GM21423 (cell line): ENCODE measurements at regions not wholly inside any gene's neighbourhood (a gene's known extent, or its start where the extent isn't known, plus 50 kb on each side); places are given as distances from the start of the nearest gene placed in this dataset.

Source experiments
- ATAC-seq: cut with Tn5 transposase; IDR thresholded peaks from one replicate; pipeline ENCODE4 v1.9.1; 2021; ENCODE audit warnings: mild to moderate bottlenecking, moderate library complexity; ENCODE audit not compliant: unreplicated experiment

DNA sequence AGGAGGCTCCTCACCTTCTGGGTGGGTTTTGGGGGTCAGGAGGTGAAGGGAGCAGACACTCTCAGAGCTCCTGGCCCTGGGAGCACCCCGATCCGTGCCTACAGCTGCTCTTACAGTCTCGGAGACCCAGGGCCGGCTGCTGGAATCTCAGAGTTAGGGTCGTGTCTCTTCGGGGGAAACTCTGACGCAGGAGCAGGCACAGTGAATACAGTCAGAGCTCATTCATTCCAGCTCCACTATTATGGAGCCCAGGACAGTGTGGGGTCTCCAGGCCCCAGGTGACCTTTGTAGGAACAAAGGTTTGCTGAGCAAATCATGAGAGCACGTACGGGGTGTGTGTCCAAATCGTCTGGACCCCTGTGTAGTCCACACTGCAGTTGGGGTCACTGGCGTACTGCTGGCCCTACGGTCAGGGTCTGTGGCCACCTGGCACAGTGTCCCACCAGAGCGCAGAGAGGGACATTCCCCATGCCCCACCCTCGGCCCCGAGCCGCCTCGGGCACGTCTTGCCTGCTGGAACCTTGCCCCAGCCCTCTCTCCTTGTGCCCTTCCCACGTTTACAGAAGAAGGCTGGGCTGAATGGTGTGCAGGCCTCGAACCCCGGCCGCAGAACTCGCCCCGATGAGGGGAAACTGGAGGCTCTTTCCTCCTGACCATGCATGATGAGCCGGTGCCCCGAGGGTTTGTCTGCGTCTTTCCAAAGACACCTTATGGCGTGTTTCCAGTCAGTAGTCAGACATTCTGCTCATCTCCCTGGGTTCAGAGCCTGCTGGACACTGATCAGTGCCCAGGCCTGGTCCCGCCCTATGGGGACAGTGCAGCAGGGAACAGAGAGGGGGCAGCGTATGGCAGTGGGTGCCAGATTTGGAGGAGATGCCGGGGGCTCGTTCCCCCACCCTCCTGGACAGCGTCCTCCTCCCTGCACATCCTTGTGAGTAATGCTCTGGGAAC, 1166.6 kb downstream of the BRD1 start:
- no peak for ATAC-seq

DNA sequence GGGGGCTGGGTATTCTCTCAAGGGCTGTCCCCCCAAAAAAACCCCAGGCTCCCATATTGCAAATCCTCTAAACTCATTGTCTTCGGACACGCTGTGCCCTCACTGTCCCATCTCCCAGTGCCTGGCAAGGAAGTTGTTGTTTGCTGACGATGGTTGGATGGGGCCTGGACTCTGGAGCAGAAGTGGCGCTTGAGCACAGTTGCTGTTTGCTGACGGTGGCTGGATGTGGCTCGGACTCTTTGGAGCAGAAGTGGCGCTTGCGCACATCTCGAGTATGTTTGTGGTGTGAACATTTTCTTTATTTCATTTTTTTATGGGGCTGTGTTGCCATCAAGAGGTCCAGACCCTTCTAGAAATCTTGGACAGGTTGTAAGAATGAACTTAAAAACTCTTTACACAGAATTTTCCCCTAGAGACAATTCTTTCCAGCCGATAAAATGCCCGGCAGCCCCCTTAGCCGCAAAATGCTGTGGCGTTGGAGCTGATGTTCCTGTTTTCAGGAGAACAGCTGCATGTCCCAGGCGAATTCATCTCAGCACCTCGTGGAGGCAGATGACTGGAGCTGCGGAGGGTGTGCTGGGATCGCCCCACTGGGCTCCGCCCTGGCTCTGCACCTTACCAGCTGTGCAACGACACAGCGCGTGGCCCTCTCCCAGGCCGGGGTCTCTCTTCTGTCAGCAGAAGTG, 1167.4 kb downstream of the BRD1 start:
- no peak for ATAC-seq

DNA sequence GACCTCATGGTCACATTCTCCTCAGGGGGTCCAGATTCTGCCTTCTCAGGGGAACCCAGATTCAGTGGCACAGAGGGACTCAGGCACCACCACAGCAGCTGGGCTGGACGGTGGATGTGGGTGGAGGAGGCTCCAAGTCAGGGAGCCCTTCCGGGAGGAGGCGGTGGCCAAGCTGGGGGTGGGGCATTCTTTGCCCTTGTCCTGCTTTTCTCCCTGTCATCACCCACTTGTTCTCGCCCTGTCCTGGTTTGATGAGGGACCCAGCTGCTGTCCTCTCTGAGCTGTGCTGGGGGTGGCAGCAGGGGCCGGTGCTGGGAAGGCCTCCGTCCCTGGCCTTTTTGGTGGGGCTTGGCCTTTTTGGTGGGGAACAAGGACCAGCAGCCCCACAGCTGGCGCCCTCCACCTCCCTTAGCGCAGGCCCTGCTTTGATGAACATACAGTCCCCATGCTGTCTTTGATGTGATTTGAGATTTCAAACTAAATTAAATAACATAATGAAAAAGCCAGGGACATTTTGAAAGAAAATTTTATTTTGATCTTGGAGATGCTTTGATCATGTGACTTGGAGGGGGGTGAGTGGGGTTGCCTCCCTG, 1168.2 kb downstream of the BRD1 start:
- ATAC-seq = no peak

DNA sequence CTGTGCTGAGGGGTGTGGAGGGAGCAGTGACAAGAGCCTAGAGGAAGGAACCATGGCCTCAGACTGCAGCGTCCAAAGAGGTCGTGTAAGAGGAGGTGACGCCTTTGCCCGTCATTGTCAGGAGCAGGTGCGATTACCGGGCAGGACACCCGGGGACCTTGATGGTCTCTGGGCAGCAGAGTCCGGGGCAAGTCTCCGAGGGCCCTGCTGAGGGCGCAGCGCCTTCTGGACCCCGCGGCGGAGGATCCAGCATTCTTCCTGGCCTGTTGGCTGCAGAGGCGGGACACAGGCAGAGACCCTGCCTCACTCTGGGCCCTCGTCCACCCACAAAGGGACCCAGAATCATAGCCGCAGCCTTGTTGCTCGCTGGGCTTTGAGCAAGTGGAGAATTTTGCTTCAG, 1168.8 kb downstream of the BRD1 start:
- no peak for ATAC-seq

- no peak for ATAC-seq
These were observed 1169.4 kb downstream of the BRD1 start for GRCh38 chr22:48658246-48658645.

GRCh38 chr22:48654492-48654891, 1173.2 kb downstream of the BRD1 start:
- ATAC-seq = no peak

DNA sequence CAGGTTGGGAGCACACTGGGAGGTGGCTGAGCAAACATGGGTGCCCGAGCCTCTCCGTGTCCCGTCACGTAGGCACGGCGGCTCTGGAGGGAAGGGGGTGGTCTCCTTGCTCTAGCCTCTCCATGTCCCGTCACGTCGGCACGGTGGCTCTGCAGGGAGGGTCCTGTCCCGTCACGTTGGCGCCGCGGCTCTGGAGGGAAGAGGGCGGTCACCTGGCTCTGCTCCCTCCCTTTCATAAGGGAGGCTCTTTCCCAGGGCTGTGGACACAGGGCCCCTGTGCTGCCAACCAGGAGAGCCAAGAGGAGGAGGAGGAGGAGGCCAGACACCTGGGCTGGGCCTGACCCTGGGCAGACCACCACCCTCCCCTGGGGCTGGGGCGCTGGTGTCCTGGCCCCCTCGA, 1173.7 kb downstream of the BRD1 start:
- no peak for ATAC-seq

- ATAC-seq = no peak
These were observed 1174.4 kb downstream of the BRD1 start for GRCh38 chr22:48653306-48653705.

GRCh38 chr22:48652796-48653195, 1174.9 kb downstream of the BRD1 start:
- no peak for ATAC-seq

DNA sequence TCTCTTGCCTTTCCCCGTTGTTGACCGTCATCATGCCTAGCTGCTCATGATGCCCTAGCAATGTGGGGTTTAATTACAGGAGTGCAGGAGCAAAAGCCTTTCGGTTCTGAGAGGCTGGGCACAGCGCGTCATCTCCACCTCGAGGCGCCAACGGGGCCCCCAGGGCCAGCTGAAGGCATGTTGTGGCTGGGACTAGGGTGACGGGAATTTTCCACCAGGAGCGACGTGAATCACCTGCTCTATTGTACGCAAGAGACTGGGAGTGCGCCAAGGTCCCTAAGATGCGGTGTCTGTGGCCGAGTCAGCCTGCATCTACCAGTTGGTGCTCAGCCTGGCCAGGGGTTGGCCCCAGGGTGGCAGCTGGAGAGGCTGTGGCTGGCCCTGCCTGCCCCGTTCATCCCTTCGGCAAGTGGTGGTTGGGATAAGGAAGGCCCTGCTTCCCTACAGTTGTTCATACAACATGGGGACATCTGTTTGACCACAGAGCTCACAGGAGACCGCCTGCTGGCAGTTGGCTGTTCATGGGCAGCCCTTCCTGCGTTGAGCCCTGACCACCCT, 1175.6 kb downstream of the BRD1 start:
- no peak for ATAC-seq

- ATAC-seq = no peak
These were observed 1176.4 kb downstream of the BRD1 start for GRCh38 chr22:48651036-48651890.

DNA sequence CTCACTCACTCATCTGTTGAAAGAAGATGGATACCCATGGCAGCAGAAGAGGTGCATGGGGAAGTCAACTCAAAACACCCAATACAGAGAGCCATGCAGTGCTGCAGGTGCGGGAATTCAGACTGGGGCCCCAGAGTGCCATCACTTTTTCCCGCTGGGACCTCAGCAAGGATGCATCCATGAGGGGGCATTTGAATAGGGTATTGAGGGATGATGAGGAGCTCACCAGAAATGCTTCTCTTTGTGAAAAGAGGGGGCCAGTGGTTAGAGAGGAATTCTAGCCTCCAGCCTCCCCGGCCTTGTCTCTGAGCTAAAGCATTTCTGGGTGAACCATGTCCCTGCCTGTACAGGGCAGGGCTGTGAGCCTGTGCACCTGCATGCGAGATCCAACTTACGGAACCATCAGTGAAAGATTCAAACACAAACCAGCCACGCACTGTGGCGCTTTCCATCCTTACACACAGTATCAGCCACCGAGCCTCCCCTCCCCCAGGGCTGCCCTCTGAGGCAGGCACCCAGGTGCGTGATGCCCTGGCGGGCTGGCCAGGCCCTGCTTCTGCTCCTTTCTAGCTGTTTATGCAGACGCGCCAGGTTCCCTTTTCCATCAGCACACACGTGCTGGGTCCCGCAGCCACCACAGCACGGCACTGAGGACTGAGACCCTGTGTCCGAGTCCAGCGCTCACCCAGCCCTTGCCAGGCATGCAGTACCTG, 1177.2 kb downstream of the BRD1 start:
- no peak for ATAC-seq

GRCh38 chr22:48649466-48649865, 1178.2 kb downstream of the BRD1 start:
- no peak for ATAC-seq

- no peak for ATAC-seq
These were observed 1178.6 kb downstream of the BRD1 start for GRCh38 chr22:48649031-48649430.

DNA sequence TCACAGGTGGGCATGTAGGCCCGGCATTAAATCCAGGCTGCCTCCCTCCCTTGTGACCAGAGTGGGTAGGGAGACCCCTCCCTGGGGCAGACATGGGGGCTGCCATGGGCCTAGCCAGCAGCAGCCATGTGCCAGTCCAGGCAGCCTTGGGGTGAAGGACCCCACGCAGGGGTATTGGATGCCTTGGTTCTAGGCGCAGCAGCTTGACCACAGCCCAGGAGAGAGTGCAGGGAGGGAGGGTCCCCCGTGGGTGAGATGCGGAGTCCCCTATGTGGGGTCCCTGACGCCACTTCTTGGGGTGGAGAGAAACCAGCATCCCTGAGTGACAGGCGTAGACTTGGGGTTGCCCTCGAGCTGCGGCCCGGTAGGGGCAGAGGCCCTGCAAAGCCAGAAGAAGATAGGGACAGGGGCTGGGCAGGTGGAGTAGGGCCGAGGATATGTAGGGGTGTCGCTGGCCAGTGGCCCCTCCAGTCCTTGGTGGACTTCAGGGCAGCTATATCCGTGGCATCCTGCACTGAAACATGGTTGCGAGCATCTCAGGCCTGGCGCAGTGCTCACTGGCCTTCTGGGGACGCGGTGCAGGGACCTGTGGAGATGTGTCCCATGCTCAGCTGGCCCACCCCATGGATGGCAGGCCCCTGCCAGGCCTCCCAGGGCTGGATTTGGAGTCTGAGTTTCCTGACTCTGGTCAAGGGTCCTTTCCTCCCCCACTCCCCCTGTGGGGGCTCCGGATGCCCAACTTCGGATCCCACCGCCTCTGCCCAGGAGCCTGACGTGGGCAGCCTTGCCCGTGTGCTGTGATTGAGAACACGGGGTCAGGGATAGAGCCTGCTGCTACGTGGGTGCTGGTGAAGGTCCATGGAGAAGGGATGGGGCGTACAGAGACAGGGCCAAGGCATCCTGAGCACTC, 1179.8 kb downstream of the BRD1 start:
- ATAC-seq = no peak

GRCh38 chr22:48647051-48647450, 1180.6 kb downstream of the BRD1 start:
- no peak for ATAC-seq

DNA sequence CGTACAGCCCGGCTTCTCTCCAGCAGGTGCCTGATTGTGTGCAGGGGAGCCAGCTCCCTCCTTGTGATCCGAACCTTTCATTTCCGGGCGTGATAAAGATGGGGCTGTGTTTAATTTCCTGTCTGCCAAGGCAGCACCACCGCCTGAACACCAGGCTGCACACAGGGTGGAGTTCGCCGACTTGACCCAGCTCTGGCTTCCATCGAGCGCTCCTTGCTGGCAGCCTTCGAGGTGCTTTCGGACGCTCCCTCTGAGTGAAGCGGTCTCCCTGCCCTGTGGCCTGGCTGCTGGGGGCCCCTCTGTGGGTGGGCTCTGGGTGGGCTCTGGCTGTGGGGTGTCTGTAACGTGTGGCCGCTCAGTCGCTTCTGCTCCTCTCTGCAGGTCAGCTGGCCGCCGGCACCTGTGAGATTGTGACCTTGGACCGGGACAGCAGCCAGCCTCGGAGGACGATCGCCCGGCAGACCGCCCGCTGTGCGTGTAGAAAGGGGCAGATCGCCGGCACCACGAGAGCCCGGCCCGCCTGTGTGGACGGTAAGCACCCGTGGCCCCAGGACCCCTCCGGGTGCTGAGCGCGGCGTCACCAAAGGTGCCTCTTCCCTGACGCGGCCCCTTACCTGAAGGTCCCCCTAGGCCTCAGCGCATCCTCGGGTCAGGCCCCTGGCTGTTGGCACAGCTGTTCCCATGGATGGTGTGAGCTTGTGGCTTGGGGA, 1181.3 kb downstream of the BRD1 start:
- ATAC-seq = no peak

DNA sequence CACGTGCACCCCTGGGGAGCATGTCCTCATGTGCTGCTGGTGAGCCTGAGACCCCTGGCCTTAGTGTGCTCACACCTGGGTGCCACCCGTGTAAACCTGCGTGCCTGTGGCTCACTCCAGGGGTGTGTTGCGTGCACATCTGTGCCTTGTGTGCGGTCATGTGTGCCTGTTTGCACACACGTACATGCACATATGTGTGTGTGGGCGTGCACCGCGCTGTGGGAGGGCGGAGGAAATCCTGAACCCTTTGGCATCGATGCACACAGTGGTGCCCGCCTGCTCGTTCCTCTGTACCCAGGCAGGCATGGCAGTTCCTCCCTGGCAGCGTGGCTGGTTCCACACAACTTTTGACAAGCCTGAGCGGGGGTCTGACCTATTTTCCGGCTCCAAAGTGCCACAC, 1181.9 kb downstream of the BRD1 start:
- ATAC-seq = no peak
